ENCODE measurements at regions not wholly inside any gene's neighbourhood (a gene's known extent, or its start where the extent isn't known, plus 50 kb on each side); places are given as distances from the start of the nearest gene placed in this dataset.

DNA sequence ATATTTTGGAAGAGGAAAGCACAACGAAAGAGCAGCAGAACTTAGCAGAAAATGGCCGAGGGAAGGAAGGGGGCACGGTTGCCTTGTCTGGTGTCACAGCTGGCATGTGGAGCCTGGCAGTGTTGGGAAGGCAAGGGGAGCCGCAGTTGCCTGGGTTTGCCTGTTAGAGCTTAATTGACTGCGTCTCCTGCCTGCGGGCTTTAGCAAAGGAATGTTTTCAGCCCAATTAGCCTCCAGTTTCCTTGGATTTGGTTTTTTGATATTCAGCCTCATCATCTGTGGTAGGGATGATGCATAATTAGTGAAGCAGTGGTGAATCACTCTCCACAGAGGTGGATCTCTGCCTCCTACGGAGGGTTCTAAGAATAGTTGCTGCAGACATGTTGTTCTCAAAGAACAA lies 832.6 kb downstream of the QKI start:
- no peak overlapping the region for H3K27ac Mint-ChIP-seq (ENCODE audit: unreplicated experiment)
- no peak for DNase-seq
- intact Hi-C loops (cut with micrococcal nuclease; ENCODE audit: unreplicated experiment), result no loop called here
- H3K27me3 Mint-ChIP-seq (ENCODE audit: unreplicated experiment), result peaks cover 13% of the 10 kb centered on the region
- no peaks in the 10 kb centered on the region for H3K36me3 Mint-ChIP-seq (ENCODE audit: insufficient read depth, unreplicated experiment)
- no peak overlapping the region for H3K4me3 Mint-ChIP-seq (ENCODE audit: low read depth, unreplicated experiment)
- H3K9me3 Mint-ChIP-seq (ENCODE audit: low read depth, unreplicated experiment), result peaks cover 6% of the 10 kb centered on the region
- TF ChIP-seq, protein P1, sequence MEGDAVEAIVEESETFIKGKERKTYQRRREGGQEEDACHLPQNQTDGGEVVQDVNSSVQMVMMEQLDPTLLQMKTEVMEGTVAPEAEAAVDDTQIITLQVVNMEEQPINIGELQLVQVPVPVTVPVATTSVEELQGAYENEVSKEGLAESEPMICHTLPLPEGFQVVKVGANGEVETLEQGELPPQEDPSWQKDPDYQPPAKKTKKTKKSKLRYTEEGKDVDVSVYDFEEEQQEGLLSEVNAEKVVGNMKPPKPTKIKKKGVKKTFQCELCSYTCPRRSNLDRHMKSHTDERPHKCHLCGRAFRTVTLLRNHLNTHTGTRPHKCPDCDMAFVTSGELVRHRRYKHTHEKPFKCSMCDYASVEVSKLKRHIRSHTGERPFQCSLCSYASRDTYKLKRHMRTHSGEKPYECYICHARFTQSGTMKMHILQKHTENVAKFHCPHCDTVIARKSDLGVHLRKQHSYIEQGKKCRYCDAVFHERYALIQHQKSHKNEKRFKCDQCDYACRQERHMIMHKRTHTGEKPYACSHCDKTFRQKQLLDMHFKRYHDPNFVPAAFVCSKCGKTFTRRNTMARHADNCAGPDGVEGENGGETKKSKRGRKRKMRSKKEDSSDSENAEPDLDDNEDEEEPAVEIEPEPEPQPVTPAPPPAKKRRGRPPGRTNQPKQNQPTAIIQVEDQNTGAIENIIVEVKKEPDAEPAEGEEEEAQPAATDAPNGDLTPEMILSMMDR (IDR thresholded peaks at IDR 0.05; ENCODE audit: unreplicated experiment), result no peak
- BruUV-seq (replicated peaks), result no TSS peak
- H3K4me1 Mint-ChIP-seq (ENCODE audit: low read depth, unreplicated experiment), result no peaks in the 10 kb centered on the region
- CTCF ChIA-PET, result no interaction called here

DNA sequence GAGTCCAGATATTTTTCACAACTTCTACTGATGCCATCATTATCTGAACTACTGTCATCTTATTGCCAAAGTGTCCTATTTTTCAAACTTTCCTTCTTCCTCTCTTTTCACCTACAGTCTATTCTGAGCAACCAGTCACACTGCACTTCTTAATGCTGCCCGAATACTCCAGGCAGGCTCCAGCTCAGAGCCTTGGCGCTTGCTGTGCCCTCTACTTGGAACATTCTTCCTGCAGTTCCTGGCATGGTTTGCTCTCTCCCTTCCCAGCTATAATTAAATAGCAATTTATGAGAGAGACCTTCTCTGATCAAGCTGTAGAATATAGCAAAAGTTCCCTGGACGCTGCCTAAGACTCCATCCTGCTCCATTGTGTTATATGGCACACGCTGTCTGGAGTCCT lies 831.6 kb downstream of the QKI start:
- H3K36me3 Mint-ChIP-seq (ENCODE audit: insufficient read depth, unreplicated experiment), result no peaks in the 10 kb centered on the region
- TF ChIP-seq, protein P1 (IDR thresholded peaks at IDR 0.05; ENCODE audit: unreplicated experiment), result no peak
- no TSS peak for BruUV-seq (replicated peaks)
- intact Hi-C loops (cut with micrococcal nuclease; ENCODE audit: unreplicated experiment), result no loop called here
- H3K4me1 Mint-ChIP-seq (ENCODE audit: low read depth, unreplicated experiment), result no peaks in the 10 kb centered on the region
- H3K9me3 Mint-ChIP-seq (ENCODE audit: low read depth, unreplicated experiment), result peaks cover 6% of the 10 kb centered on the region
- no peak overlapping the region for H3K27ac Mint-ChIP-seq (ENCODE audit: unreplicated experiment)
- peaks cover 13% of the 10 kb centered on the region for H3K27me3 Mint-ChIP-seq (ENCODE audit: unreplicated experiment)
- CTCF ChIA-PET, result no interaction called here
- H3K4me3 Mint-ChIP-seq (ENCODE audit: low read depth, unreplicated experiment), result no peak overlapping the region
- no peak for DNase-seq

DNA sequence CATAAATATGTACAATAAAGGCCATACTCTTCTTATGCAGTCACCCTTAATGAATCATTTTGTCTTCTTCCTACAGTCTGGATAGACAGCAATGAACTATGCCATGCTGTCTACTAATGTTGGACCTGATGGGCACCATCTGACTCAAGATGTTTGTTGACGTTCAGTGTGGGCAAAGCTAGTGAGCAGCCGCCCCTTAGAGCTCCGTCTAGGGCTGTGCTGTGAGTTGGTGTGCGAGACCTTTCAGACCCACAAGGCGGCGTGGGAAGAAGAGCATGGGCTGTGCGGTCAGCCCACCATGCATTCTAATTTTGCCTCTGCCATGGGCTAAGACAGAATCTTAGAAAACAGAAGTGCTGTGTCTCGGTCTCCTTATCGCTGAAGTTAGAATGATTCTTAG lies 829.4 kb downstream of the QKI start:
- CTCF ChIA-PET, result no interaction called here
- Mint-ChIP-seq H3K4me3 (ENCODE audit: low read depth, unreplicated experiment) (no peak overlapping the region), H3K27ac (ENCODE audit: unreplicated experiment) (no peak overlapping the region), H3K9me3 (ENCODE audit: low read depth, unreplicated experiment) (peaks cover 8% of the 10 kb centered on the region), H3K36me3 (ENCODE audit: insufficient read depth, unreplicated experiment) (no peaks in the 10 kb centered on the region), H3K4me1 (ENCODE audit: low read depth, unreplicated experiment) (no peaks in the 10 kb centered on the region), H3K27me3 (ENCODE audit: unreplicated experiment) (peaks cover 13% of the 10 kb centered on the region)
- TF ChIP-seq, protein P1 (IDR thresholded peaks at IDR 0.05; ENCODE audit: unreplicated experiment), result no peak
- BruUV-seq (replicated peaks), result no TSS peak
- intact Hi-C loops (cut with micrococcal nuclease; ENCODE audit: unreplicated experiment), result no loop called here
- no peak for DNase-seq

DNA sequence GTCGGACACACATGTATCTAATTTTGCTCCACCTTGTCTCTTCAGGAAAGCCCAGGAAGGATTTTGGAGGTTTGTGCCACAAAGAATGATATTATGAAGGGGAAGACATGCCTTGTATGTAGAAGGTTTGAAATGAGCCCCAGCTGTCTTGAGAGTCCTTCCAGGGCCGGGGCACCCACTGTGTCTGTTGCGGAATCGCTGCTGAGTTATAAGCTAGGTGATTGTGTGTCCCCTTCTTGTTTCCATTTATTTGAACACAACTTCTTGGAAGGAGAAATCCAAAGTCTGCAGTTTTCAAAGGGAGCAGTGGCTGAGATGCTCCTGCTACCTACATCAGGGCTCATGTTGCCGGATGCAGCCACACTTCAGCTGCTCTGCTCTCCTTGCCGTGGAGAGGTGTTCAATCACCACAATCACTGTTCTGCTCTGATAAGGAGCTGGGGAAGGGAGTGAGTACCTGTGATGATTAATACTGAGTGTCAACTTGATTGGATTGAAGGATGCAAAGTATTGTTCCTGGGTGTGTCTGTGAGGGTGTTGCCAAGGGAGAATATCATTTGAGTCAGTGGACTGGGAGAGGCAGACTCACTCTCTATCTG lies 828.6 kb downstream of the QKI start:
- no TSS peak for BruUV-seq (replicated peaks)
- intact Hi-C loops (cut with micrococcal nuclease; ENCODE audit: unreplicated experiment), result no loop called here
- Mint-ChIP-seq H3K9me3 (ENCODE audit: low read depth, unreplicated experiment) (peaks cover 6% of the 10 kb centered on the region), H3K27ac (ENCODE audit: unreplicated experiment) (no peak overlapping the region), H3K27me3 (ENCODE audit: unreplicated experiment) (peaks cover 5% of the 10 kb centered on the region), H3K4me3 (ENCODE audit: low read depth, unreplicated experiment) (no peak overlapping the region), H3K4me1 (ENCODE audit: low read depth, unreplicated experiment) (no peaks in the 10 kb centered on the region), H3K36me3 (ENCODE audit: insufficient read depth, unreplicated experiment) (no peaks in the 10 kb centered on the region)
- CTCF ChIA-PET, result interaction anchor here (0.6 kb wide), 1 partner anchor 46 kb away, joined by 7 read pairs; no protein-coding TSS in a partner anchor
- DNase-seq, result no peak
- TF ChIP-seq, protein P1 (IDR thresholded peaks at IDR 0.05; ENCODE audit: unreplicated experiment), result no peak
